ENCODE measurements at regions not wholly inside any gene's neighbourhood (a gene's known extent, or its start where the extent isn't known, plus 50 kb on each side); places are given as distances from the start of the nearest gene placed in this dataset.

DNA sequence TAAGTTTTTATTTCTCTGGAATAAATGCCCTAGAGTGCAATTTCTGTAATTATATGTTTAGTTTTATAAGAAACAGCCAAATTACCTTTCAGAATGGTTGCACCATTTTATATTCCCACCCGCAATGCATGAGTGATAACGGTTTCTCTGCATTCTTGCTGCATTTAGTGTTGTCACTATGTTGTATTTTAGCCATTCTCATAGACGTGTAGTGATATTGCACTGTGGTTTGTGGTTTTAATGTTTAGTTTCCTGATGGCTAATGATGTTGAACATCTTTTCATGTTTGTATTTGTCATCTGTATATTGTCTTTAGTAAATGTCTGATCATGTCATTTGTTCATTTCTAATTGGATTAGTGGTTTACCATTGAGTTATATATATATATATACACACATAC, 73.0 kb upstream of the GOLIM4 start:
- TF ChIP-seq, protein P1, sequence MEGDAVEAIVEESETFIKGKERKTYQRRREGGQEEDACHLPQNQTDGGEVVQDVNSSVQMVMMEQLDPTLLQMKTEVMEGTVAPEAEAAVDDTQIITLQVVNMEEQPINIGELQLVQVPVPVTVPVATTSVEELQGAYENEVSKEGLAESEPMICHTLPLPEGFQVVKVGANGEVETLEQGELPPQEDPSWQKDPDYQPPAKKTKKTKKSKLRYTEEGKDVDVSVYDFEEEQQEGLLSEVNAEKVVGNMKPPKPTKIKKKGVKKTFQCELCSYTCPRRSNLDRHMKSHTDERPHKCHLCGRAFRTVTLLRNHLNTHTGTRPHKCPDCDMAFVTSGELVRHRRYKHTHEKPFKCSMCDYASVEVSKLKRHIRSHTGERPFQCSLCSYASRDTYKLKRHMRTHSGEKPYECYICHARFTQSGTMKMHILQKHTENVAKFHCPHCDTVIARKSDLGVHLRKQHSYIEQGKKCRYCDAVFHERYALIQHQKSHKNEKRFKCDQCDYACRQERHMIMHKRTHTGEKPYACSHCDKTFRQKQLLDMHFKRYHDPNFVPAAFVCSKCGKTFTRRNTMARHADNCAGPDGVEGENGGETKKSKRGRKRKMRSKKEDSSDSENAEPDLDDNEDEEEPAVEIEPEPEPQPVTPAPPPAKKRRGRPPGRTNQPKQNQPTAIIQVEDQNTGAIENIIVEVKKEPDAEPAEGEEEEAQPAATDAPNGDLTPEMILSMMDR (IDR thresholded peaks at IDR 0.05), result no peak
- TF ChIP-seq POLR2A (IDR thresholded peaks at IDR 0.05), result no peak

Data from thyroid gland (tissue), 4 donors.